SU-DHL-6 (cell line): ENCODE measurements at regions not wholly inside any gene's neighbourhood (a gene's known extent, or its start where the extent isn't known, plus 50 kb on each side); places are given as distances from the start of the nearest gene placed in this dataset.

Experiments used
- EZH2phosphoT487 ChIP-seq: fragments of 200-600 bp; sonication (generic), shearing (Covaris generic); conservative IDR thresholded peaks from 2 replicates; pipeline ENCODE4 v1.6.1; 2018; ENCODE audit warnings: mild to moderate bottlenecking, antibody characterized with exemption, low read length, moderate library complexity, mixed read lengths
- TF ChIP-seq, protein P1 (sequence below): fragments of 200-600 bp; sonication (generic); IDR thresholded peaks from one replicate; pipeline ENCODE4 v1.5.1; 2017; ENCODE audit warnings: antibody characterized with exemption, mild to moderate bottlenecking, low read length, moderate library complexity; ENCODE audit not compliant: insufficient read depth, poor library complexity, severe bottlenecking

DNA sequence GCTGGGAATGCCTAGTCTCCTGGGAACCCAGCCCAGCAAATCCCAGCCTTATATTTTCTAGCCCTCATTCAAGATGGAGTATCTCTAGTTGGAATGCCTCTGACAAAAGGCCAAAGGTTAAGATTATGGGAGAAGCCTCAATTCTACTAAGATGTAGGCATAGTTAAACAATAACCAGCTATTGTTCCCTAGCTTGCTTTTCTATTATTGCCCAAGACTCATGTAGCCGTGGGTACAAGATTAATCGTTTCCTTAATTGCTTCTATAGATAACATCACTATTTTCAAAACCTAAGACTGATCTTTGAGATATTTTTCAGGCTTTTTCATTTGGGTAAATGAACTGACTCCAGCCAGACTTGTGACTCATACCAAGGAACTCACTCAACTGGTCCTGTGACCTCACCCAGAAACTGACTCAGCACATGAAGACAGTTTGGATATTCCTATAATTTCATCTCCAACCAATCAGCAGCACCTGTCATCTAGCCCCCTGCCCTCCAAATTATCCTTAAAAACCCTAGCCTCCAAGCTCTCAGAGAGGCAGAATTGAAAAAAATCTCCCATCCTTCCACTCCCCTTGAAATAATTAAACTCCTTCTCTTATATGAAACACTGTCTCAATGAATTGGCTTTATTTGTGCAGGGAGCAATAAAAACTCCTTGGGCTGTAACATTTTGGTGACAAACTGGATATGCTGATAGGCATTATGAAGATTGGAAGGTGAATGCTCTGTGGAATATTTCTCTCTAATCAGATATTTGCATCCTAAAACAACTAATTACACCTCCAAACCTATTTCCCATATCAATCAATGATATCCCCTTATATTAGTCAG, 589.0 kb downstream of the C12orf50 start:
- TF ChIP-seq, protein P1, sequence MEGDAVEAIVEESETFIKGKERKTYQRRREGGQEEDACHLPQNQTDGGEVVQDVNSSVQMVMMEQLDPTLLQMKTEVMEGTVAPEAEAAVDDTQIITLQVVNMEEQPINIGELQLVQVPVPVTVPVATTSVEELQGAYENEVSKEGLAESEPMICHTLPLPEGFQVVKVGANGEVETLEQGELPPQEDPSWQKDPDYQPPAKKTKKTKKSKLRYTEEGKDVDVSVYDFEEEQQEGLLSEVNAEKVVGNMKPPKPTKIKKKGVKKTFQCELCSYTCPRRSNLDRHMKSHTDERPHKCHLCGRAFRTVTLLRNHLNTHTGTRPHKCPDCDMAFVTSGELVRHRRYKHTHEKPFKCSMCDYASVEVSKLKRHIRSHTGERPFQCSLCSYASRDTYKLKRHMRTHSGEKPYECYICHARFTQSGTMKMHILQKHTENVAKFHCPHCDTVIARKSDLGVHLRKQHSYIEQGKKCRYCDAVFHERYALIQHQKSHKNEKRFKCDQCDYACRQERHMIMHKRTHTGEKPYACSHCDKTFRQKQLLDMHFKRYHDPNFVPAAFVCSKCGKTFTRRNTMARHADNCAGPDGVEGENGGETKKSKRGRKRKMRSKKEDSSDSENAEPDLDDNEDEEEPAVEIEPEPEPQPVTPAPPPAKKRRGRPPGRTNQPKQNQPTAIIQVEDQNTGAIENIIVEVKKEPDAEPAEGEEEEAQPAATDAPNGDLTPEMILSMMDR: no peak
- no peak for TF ChIP-seq EZH2phosphoT487
